ENCODE measurements at regions not wholly inside any gene's neighbourhood (a gene's known extent, or its start where the extent isn't known, plus 50 kb on each side); places are given as distances from the start of the nearest gene placed in this dataset.

DNA sequence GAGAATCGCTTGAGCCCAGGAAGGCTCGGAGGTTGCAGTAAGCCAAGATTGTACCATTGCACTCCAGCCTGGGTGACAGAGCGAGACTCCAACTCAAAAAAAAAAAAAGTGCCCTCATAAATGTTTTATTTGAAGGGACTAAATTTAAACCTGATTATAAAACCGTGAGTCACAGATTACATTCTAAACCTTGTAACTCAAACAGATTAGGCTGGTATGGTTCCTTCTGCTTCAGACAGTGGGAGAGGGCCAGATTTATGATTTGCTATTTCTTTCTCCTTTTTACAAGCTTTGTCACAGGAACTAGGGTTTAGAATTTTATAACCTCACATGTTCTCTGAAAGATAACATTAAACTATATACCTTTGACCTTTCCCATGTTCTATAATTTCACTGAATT, 801.2 kb upstream of the ZWINT start:
- TF ChIP-seq, protein P1, sequence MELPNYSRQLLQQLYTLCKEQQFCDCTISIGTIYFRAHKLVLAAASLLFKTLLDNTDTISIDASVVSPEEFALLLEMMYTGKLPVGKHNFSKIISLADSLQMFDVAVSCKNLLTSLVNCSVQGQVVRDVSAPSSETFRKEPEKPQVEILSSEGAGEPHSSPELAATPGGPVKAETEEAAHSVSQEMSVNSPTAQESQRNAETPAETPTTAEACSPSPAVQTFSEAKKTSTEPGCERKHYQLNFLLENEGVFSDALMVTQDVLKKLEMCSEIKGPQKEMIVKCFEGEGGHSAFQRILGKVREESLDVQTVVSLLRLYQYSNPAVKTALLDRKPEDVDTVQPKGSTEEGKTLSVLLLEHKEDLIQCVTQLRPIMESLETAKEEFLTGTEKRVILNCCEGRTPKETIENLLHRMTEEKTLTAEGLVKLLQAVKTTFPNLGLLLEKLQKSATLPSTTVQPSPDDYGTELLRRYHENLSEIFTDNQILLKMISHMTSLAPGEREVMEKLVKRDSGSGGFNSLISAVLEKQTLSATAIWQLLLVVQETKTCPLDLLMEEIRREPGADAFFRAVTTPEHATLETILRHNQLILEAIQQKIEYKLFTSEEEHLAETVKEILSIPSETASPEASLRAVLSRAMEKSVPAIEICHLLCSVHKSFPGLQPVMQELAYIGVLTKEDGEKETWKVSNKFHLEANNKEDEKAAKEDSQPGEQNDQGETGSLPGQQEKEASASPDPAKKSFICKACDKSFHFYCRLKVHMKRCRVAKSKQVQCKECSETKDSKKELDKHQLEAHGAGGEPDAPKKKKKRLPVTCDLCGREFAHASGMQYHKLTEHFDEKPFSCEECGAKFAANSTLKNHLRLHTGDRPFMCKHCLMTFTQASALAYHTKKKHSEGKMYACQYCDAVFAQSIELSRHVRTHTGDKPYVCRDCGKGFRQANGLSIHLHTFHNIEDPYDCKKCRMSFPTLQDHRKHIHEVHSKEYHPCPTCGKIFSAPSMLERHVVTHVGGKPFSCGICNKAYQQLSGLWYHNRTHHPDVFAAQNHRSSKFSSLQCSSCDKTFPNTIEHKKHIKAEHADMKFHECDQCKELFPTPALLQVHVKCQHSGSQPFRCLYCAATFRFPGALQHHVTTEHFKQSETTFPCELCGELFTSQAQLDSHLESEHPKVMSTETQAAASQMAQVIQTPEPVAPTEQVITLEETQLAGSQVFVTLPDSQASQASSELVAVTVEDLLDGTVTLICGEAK (IDR thresholded peaks at IDR 0.05; ENCODE audit: borderline replicate concordance): no peak
- TF ChIP-seq MTA3 (IDR thresholded peaks at IDR 0.05; ENCODE audit: borderline replicate concordance, low read length) (no peak), SUZ12 (IDR thresholded peaks at IDR 0.05; ENCODE audit: unreplicated experiment) (no peak)
- TF ChIP-seq, protein P2, sequence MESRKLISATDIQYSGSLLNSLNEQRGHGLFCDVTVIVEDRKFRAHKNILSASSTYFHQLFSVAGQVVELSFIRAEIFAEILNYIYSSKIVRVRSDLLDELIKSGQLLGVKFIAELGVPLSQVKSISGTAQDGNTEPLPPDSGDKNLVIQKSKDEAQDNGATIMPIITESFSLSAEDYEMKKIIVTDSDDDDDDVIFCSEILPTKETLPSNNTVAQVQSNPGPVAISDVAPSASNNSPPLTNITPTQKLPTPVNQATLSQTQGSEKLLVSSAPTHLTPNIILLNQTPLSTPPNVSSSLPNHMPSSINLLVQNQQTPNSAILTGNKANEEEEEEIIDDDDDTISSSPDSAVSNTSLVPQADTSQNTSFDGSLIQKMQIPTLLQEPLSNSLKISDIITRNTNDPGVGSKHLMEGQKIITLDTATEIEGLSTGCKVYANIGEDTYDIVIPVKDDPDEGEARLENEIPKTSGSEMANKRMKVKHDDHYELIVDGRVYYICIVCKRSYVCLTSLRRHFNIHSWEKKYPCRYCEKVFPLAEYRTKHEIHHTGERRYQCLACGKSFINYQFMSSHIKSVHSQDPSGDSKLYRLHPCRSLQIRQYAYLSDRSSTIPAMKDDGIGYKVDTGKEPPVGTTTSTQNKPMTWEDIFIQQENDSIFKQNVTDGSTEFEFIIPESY (IDR thresholded peaks at IDR 0.05): no peak
- TF ChIP-seq, protein P3, sequence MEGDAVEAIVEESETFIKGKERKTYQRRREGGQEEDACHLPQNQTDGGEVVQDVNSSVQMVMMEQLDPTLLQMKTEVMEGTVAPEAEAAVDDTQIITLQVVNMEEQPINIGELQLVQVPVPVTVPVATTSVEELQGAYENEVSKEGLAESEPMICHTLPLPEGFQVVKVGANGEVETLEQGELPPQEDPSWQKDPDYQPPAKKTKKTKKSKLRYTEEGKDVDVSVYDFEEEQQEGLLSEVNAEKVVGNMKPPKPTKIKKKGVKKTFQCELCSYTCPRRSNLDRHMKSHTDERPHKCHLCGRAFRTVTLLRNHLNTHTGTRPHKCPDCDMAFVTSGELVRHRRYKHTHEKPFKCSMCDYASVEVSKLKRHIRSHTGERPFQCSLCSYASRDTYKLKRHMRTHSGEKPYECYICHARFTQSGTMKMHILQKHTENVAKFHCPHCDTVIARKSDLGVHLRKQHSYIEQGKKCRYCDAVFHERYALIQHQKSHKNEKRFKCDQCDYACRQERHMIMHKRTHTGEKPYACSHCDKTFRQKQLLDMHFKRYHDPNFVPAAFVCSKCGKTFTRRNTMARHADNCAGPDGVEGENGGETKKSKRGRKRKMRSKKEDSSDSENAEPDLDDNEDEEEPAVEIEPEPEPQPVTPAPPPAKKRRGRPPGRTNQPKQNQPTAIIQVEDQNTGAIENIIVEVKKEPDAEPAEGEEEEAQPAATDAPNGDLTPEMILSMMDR (IDR thresholded peaks at IDR 0.05 in 2 of 3, conservative IDR thresholded peaks at IDR 0.05 in 1 of 3; ENCODE audit: control insufficient read depth in 2 of 3, extremely low read depth in 1 of 3, insufficient read depth in 1 of 3, low read depth in 3 of 3, low read length in 3 of 3): no peak

All from GM12878 (cell line).